Upper lobe of left lung (tissue), 6 donors: ENCODE measurements at regions not wholly inside any gene's neighbourhood (a gene's known extent, or its start where the extent isn't known, plus 50 kb on each side); places are given as distances from the start of the nearest gene placed in this dataset.

Experiments used
- ATAC-seq, 2 donors: fragments of 200-7000 bp; cut with Tn5 transposase; one replicate each; pipeline ENCODE4 v1.9.1; 2022; ENCODE audit warnings: mild to moderate bottlenecking in 2 of 2, moderate library complexity in 2 of 2; ENCODE audit not compliant: low FRiP score in 2 of 2
- DNase-seq, 2 donors: peaks; one replicate each; pipeline ENCODE4 v3.0.0-alpha.2; 2019 to 2020
- H3K27ac ChIP-seq, 4 donors: fragments of 200-600 bp; sonication (generic); one replicate each; pipeline ENCODE4 v1.5.1; 2016 to 2019
- H3K27me3 ChIP-seq, 4 donors: fragments of 200-600 bp; sonication (generic); one replicate each; pipeline ENCODE4 v1.5.1; 2017 to 2019
- H3K36me3 ChIP-seq, 4 donors: fragments of 200-600 bp; sonication (generic); one replicate each; pipeline ENCODE4 v1.5.1; 2016 to 2019
- H3K4me1 ChIP-seq, 4 donors: fragments of 200-600 bp; sonication (generic); one replicate each; pipeline ENCODE4 v1.5.1; 2018 to 2019
- H3K4me3 ChIP-seq, 4 donors: fragments of 200-600 bp; sonication (generic); one replicate each; pipeline ENCODE4 v1.5.1; 2017 to 2019; ENCODE audit warnings: mild to moderate bottlenecking in 2 of 4, moderate library complexity in 1 of 4
- H3K9me3 ChIP-seq, 4 donors: fragments of 200-600 bp; sonication (generic); one replicate each; pipeline ENCODE4 v1.5.1; 2018 to 2019
- CTCF ChIP-seq, 6 experiments: fragments of 450-650 bp in 4 of 6; fragments of 200-600 bp in 2 of 6; sonication (generic) in 2 of 6; IDR thresholded peaks; one replicate each; pipeline ENCODE4 v1.5.1; 2016 to 2019; ENCODE audit warnings: antibody characterized with exemption in 6 of 6
- EP300 ChIP-seq, 4 donors: sonication (generic); formaldehyde crosslinking; IDR thresholded peaks; one replicate each; pipeline ENCODE4 v1.5.1; 2017; ENCODE audit warnings: antibody characterized with exemption in 4 of 4, control low read depth in 2 of 4
- POLR2A ChIP-seq, 4 donors: fragments of 450-650 bp; IDR thresholded peaks; one replicate each; pipeline ENCODE4 v1.5.1; 2016 to 2017; ENCODE audit warnings: antibody characterized with exemption in 4 of 4, mild to moderate bottlenecking in 2 of 4
- POLR2AphosphoS5 ChIP-seq, 2 donors: sonication (generic); formaldehyde crosslinking; IDR thresholded peaks; one replicate each; pipeline ENCODE4 v1.5.1; 2017; ENCODE audit warnings: antibody characterized with exemption in 2 of 2
- WGBS, 2 donors: methylation state at CpG; one replicate each; pipeline ENCODE4 v1.1.5; 2017 to 2018; 5-methylcytosine and 5-hydroxymethylcytosine counted together
- donor health status: DM: no; HTN: no; CAD: no; lungs with moderate emphysema.
- donor health status: DM: no; HTN: yes; CAD: no; lungs with severe emphysema.

GRCh38 chr13:73417012-73417615 is 358.3 kb downstream of the KLF5 start:
- H3K36me3 ChIP-seq = no peaks in the 10 kb centered on the region
- H3K27ac ChIP-seq = no peak overlapping the region
- H3K9me3 ChIP-seq = no peaks in the 10 kb centered on the region
- TF ChIP-seq POLR2AphosphoS5 (IDR thresholded peaks at IDR 0.05) (no peak), CTCF (IDR thresholded peaks at IDR 0.05) (peak in 2 of 6 experiments; percentile 5 to 11), EP300 (IDR thresholded peaks at IDR 0.05) (no peak), POLR2A (IDR thresholded peaks at IDR 0.05) (no peak)
- H3K27me3 ChIP-seq = no peaks in the 10 kb centered on the region
- WGBS, 2 donors = 88 to 89% methylated on average over 13 of the region's 13 CpGs
- no peaks in the 10 kb centered on the region for H3K4me1 ChIP-seq
- DNase-seq (no peak), ATAC-seq (no peak)
- no peak overlapping the region for H3K4me3 ChIP-seq

GRCh38 chr13:73416093-73416492 is 357.3 kb downstream of the KLF5 start:
- ATAC-seq (peak in 1 of 2 donors; percentile 55), DNase-seq (no peak)
- WGBS, 2 donors = 43 to 82% methylated on average over 1 of the region's 1 CpG
- Histone ChIP-seq H3K9me3 (no peaks in the 10 kb centered on the region), H3K4me3 (no peak overlapping the region), H3K36me3 (no peaks in the 10 kb centered on the region), H3K4me1 (no peaks in the 10 kb centered on the region), H3K27ac (no peak overlapping the region), H3K27me3 (no peaks in the 10 kb centered on the region)
- TF ChIP-seq POLR2A (IDR thresholded peaks at IDR 0.05) (no peak), POLR2AphosphoS5 (IDR thresholded peaks at IDR 0.05) (no peak), EP300 (IDR thresholded peaks at IDR 0.05) (no peak), CTCF (IDR thresholded peaks at IDR 0.05) (no peak)

GRCh38 chr13:73413656-73414055 is 354.9 kb downstream of the KLF5 start:
- Histone ChIP-seq H3K4me3 (no peak overlapping the region), H3K9me3 (no peaks in the 10 kb centered on the region), H3K36me3 (no peaks in the 10 kb centered on the region), H3K27ac (no peak overlapping the region), H3K27me3 (no peaks in the 10 kb centered on the region), H3K4me1 (no peaks in the 10 kb centered on the region)
- TF ChIP-seq CTCF (IDR thresholded peaks at IDR 0.05) (no peak), EP300 (IDR thresholded peaks at IDR 0.05) (no peak), POLR2A (IDR thresholded peaks at IDR 0.05) (no peak), POLR2AphosphoS5 (IDR thresholded peaks at IDR 0.05) (no peak)
- DNase-seq = no peak
- no peak for ATAC-seq
- 76 to 81% methylated on average over 6 of the region's 6 CpGs for WGBS, 2 donors

- no peak for TF ChIP-seq EP300 (IDR thresholded peaks at IDR 0.05)
- TF ChIP-seq POLR2AphosphoS5 (IDR thresholded peaks at IDR 0.05) = no peak
- no peak for TF ChIP-seq CTCF (IDR thresholded peaks at IDR 0.05)
- TF ChIP-seq POLR2A (IDR thresholded peaks at IDR 0.05) = no peak
- ATAC-seq (no peak), DNase-seq (no peak)
- Histone ChIP-seq H3K36me3 (no peaks in the 10 kb centered on the region), H3K4me3 (no peak overlapping the region), H3K4me1 (no peaks in the 10 kb centered on the region), H3K27me3 (no peaks in the 10 kb centered on the region), H3K9me3 (no peaks in the 10 kb centered on the region), H3K27ac (no peak overlapping the region)
- 95 to 97% methylated on average over 1 of the region's 1 CpG for WGBS, 2 donors
These were observed 354.1 kb downstream of the KLF5 start for GRCh38 chr13:73412933-73413332.
